RWPE2 (cell line): ENCODE measurements at regions not wholly inside any gene's neighbourhood (a gene's known extent, or its start where the extent isn't known, plus 50 kb on each side); places are given as distances from the start of the nearest gene placed in this dataset.
"Not testable (repeated sequence)": the region's sequence is repeated elsewhere in the genome, so short reads cannot be mapped to it uniquely, and the experiment has no call there.

Source experiments
- ATAC-seq: fragments of 200-7000 bp; cut with Tn5 transposase; 3 replicates; pipeline ENCODE4 v1.9.1; 2021; ENCODE audit warnings: low read depth
- DNase-seq: peaks from one replicate; pipeline ENCODE4 v3.0.0-alpha.2; 2020; ENCODE audit warnings: low spot score
- H3K27ac ChIP-seq: fragments of 450-650 bp; 2 replicates; pipeline ENCODE4 v1.5.1; 2017; ENCODE audit warnings: mild to moderate bottlenecking; ENCODE audit not compliant: poor library complexity, severe bottlenecking
- H3K27me3 ChIP-seq: fragments of 250-450 bp; sonication (Bioruptor Pico); 2 replicates; pipeline ENCODE4 v1.5.1; 2021; ENCODE audit warnings: mild to moderate bottlenecking, moderate library complexity; ENCODE audit not compliant: insufficient read depth, poor library complexity, severe bottlenecking
- H3K36me3 ChIP-seq: fragments of 250-450 bp; sonication (Bioruptor Pico); 2 replicates; pipeline ENCODE4 v1.5.1; 2020; ENCODE audit warnings: low read depth, mild to moderate bottlenecking, moderate library complexity
- H3K4me1 ChIP-seq: fragments of 250-450 bp; sonication (Bioruptor Pico); 2 replicates; pipeline ENCODE4 v1.5.1; 2021; ENCODE audit warnings: mild to moderate bottlenecking, moderate library complexity; ENCODE audit not compliant: insufficient read depth, poor library complexity, severe bottlenecking
- H3K4me3 ChIP-seq: fragments of 250-450 bp; sonication (Bioruptor Pico); 2 replicates; pipeline ENCODE4 v1.5.1; 2021; ENCODE audit warnings: mild to moderate bottlenecking, moderate library complexity; ENCODE audit not compliant: severe bottlenecking
- H3K9me3 ChIP-seq: fragments of 250-450 bp; sonication (Bioruptor Pico); 2 replicates; pipeline ENCODE4 v1.5.1; 2021; ENCODE audit warnings: mild to moderate bottlenecking, moderate library complexity; ENCODE audit not compliant: severe bottlenecking
- CTCF ChIP-seq: fragments of 450-650 bp; IDR thresholded peaks from one replicate; pipeline ENCODE4 v1.5.1; 2017; ENCODE audit warnings: mild to moderate bottlenecking, moderate library complexity; ENCODE audit not compliant: poor library complexity, severe bottlenecking

GRCh38 chr13:55632402-55632801 lies 1508.3 kb upstream of the PRR20A start:
- H3K27ac ChIP-seq: no peak overlapping the region
- no peaks in the 10 kb centered on the region for H3K36me3 ChIP-seq
- H3K27me3 ChIP-seq: no peaks in the 10 kb centered on the region
- no peak overlapping the region for H3K4me3 ChIP-seq
- H3K4me1 ChIP-seq: no peaks in the 10 kb centered on the region
- TF ChIP-seq CTCF: no peak
- ATAC-seq: no peak
- H3K9me3 ChIP-seq: no peaks in the 10 kb centered on the region
- no peak for DNase-seq

GRCh38 chr13:55649485-55649884 lies 1491.2 kb upstream of the PRR20A start:
- no peak for DNase-seq
- Histone ChIP-seq H3K4me3 (no peak overlapping the region), H3K4me1 (no peaks in the 10 kb centered on the region), H3K27ac (no peak overlapping the region), H3K36me3 (no peaks in the 10 kb centered on the region), H3K27me3 (peaks cover 34% of the 10 kb centered on the region), H3K9me3 (no peaks in the 10 kb centered on the region)
- no peak for TF ChIP-seq CTCF
- ATAC-seq: no peak

GRCh38 chr13:55652657-55653056 lies 1488.1 kb upstream of the PRR20A start:
- no peak for TF ChIP-seq CTCF
- Histone ChIP-seq H3K36me3 (no peaks in the 10 kb centered on the region), H3K27ac (no peak overlapping the region), H3K9me3 (no peaks in the 10 kb centered on the region), H3K27me3 (peaks cover 17% of the 10 kb centered on the region), H3K4me3 (no peak overlapping the region), H3K4me1 (no peaks in the 10 kb centered on the region)
- DNase-seq: no peak
- ATAC-seq: no peak

GRCh38 chr13:55653497-55653896 lies 1487.2 kb upstream of the PRR20A start:
- Histone ChIP-seq H3K27me3 (peaks cover 17% of the 10 kb centered on the region), H3K4me1 (no peaks in the 10 kb centered on the region), H3K27ac (no peak overlapping the region), H3K9me3 (no peaks in the 10 kb centered on the region), H3K4me3 (no peak overlapping the region), H3K36me3 (no peaks in the 10 kb centered on the region)
- DNase-seq (no peak), ATAC-seq (no peak)
- no peak for TF ChIP-seq CTCF

- Histone ChIP-seq H3K4me3 (no peak overlapping the region), H3K27ac (no peak overlapping the region), H3K9me3 (no peaks in the 10 kb centered on the region), H3K27me3 (peaks cover 17% of the 10 kb centered on the region), H3K4me1 (no peaks in the 10 kb centered on the region), H3K36me3 (no peaks in the 10 kb centered on the region)
- no peak for TF ChIP-seq CTCF
- ATAC-seq (no peak), DNase-seq (no peak)
Observed at GRCh38 chr13:55654243-55654642, 1486.5 kb upstream of the PRR20A start.

GRCh38 chr13:55660264-55660663 lies 1480.5 kb upstream of the PRR20A start:
- H3K4me1 ChIP-seq, H3K36me3 ChIP-seq, H3K4me3 ChIP-seq, H3K27ac ChIP-seq, ATAC-seq, H3K9me3 ChIP-seq, DNase-seq, H3K27me3 ChIP-seq: not testable (repeated sequence)
